ENCODE measurements at regions not wholly inside any gene's neighbourhood (a gene's known extent, or its start where the extent isn't known, plus 50 kb on each side); places are given as distances from the start of the nearest gene placed in this dataset.
"Not testable (repeated sequence)": the region's sequence is repeated elsewhere in the genome, so short reads cannot be mapped to it uniquely, and the experiment has no call there.

DNA sequence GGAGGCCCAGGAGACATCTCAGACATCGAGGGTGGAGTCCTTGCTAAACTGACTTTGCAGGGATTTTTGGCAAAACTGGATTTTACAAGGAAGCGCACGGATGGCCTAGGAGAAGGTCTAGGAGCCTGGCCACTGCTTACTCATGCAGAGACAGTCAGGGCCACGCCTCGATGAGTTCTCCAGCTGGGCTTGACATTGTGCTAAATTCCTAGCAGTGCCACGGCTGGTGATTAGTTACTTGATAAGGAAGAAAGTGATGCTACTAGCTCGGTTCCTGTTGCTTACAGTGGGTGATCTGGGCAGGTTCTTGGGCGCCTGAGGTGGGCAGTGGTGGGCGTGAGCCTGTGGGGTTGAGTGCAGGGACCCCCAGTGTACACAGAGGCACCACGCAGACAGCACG lies 143.4 kb downstream of the SOX1 start:
- in situ Hi-C loops (cut with MboI; ENCODE audit: low pct_unique_long_range_greater_than_20kb, low sequenced_read_pairs), result no loop called here
- no peak for DNase-seq

DNA sequence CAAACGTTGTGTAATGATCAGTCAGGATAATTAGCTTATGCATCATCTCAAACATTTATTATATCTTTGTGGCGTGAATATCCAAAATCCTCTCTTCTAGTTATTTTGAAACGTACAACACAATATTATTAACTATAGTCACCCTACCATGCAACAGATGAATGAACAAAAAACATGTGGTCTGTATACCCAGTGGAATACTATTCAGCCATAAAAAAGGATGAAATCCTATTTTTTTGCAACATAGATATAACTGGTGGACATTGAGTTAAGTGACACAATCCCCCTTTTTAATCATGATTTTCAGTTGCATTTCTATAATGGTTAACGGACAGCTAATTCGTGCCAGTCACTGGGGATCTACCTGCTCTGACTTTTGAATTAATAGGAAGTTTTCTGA lies 145.6 kb downstream of the SOX1 start:
- DNase-seq, result no peak
- in situ Hi-C loops (cut with MboI; ENCODE audit: low pct_unique_long_range_greater_than_20kb, low sequenced_read_pairs), result no loop called here

DNA sequence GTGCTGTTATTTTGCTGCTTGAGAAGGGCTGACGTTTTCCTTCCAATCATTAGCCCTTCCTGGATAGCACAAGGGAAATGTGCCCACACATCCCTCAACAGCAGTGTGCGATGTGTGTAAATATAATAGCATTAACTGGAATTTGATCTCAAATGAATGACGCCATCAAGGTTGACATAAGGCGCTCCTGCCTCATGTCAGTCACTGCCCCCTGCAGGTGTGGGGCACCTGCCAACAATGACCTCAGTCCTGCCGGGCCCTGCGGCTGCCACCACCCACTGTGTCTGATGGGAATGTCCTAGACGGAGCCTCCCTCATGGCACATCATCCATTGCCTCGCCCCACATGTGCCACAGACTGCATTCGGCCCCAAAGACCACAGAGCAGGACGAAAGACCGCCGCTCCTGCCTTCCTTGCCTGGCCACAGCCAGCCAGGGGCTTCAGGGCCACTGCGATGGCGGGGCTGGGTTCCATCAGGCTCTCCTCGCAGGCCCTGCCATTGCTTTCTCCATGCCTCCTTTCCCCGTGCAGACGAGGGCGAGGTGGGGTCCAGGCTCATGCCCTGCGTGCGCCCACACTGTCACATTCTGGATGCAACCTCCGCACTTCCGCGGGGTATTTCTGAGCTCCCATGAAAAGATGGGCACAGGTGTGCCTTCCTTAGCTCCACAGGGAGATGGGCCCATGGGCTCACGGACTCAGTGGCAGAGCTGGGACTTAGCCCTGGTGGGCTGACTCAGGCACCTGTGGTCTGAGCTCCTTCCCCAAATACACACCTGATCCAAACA lies 146.7 kb downstream of the SOX1 start:
- in situ Hi-C loops (cut with MboI; ENCODE audit: low pct_unique_long_range_greater_than_20kb, low sequenced_read_pairs), result no loop called here
- no peak for DNase-seq

DNA sequence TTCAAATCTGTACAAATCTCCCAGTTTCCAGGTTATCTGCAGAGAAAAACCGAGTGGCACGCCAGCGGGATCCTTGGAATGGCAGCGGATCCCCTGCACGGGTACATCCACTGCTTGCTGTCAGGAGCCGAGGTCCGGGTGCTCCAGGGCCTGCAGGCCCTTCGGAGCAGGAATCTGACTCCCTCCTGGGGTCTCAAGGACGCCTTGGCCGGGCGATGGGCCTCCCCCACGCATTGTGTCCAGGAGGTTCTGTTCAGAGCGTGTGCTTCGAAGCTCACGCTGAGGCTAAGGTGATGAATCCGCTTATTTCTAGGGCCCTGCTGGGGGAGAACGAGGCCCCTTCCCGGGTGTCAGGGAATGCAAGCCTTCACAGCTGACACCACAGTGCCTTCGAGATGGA lies 148.9 kb downstream of the SOX1 start:
- in situ Hi-C loops (cut with MboI; ENCODE audit: low pct_unique_long_range_greater_than_20kb, low sequenced_read_pairs), result no loop called here
- no peak for DNase-seq

DNA sequence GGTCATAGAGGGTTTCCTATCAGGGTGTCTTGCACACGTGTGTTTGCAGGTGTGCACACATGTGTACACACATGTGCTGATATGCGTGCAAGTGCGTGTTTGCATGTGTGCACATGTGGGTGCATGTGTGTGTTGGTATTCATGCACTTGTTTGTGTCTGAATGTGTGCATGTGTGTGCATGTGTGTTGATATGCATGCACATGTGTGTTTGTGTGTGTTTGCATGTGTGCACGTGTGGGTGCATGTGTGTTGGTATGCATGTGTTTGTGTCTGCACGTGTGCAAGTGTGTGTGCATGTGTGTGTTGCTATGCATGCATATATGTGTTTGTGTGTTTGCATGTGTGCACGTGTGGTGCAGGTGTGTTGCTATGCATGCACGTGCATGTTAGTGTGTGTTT lies 150.5 kb downstream of the SOX1 start:
- in situ Hi-C loops (cut with MboI; ENCODE audit: low pct_unique_long_range_greater_than_20kb, low sequenced_read_pairs), result no loop called here
- DNase-seq, result no peak

DNA sequence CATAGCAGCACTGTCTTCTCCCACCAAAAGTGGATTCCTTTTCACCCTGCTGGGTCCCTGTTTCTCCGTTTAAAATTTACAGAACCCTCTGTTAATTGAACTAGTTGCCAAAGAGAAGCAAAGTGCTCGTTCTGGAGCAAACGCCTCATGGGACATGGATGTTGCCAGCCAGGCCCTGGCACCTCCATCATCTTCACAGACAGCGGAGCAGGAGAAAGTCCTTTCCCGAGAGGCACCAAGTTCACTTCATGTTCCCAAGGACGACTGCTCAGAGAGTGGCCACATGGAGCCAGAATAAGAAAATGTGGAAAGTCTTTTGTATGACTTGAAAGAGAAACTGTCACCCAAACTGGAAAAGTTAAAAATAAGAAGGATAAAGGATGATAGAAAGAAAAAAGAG lies 151.5 kb downstream of the SOX1 start:
- DNase-seq, result no peak
- in situ Hi-C loops (cut with MboI; ENCODE audit: low pct_unique_long_range_greater_than_20kb, low sequenced_read_pairs), result no loop called here

DNA sequence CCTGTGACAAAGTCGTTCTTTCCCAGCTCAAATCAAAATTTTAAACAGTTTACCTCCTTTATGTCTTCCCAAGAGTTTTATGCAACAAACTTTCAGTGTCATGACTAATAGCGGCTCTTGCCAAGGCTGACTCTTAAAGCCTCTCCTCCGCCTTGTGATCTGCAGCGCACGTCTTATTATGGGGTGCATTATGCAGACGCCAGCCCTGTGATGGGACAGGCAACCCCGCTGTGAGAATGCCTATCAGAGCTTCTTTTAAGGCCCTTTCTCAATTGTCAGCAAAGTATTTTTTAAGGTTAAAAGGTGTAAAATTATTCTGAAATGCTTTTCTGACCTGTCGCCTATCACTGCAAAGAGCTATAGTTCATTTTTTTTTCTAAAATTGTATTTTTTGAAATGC lies 152.8 kb downstream of the SOX1 start:
- in situ Hi-C loops (cut with MboI; ENCODE audit: low pct_unique_long_range_greater_than_20kb, low sequenced_read_pairs), result no loop called here
- no peak for DNase-seq

DNA sequence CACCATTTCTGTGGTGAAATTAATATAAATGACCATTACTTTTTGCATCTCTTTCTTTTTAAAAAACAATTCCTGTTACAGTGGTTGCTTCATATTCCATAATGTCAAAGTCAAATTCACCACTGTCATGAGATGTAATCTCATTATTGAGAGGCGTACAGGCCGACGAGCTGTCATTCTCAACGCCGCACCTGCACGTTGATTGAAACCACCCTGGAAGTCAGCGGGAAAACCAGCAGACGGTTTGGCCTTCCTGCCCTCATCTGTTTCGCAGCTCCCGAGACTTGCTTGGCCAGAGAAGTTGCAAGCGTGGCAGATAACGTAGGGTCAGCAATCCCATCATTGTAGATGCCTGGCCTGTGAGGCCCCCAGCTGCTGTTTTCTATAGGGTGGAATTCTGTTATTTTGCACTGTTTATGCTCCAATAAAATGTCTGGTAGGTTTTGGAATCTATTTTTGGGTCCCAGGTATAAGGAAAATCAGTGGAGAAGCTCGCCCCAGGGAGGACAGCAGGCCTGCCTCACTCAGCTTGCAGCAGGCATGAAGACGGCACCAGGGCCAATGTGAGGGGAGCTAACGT lies 153.4 kb downstream of the SOX1 start:
- no peak for DNase-seq
- in situ Hi-C loops (cut with MboI; ENCODE audit: low pct_unique_long_range_greater_than_20kb, low sequenced_read_pairs), result no loop called here

DNA sequence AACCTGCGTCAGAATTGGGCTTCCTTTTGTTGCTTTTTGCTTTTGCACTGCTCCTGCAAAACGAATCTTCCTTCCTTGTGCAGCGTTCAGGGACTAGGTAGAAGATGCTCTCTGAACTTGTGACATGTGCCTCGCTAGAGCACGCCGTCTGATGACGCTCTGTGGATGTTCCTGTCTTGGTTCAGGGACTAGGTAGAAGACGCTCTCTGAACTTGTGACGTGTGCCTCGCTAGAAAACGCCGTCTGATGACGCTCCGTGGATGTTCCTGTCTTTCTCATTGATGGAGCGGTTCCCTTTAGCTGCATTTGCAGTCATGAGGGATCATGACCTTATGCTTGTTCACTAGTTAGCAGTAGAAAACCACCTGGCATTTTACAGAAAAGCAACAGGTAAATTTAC lies 154.0 kb downstream of the SOX1 start:
- no peak for DNase-seq
- in situ Hi-C loops (cut with MboI; ENCODE audit: low pct_unique_long_range_greater_than_20kb, low sequenced_read_pairs), result no loop called here

DNA sequence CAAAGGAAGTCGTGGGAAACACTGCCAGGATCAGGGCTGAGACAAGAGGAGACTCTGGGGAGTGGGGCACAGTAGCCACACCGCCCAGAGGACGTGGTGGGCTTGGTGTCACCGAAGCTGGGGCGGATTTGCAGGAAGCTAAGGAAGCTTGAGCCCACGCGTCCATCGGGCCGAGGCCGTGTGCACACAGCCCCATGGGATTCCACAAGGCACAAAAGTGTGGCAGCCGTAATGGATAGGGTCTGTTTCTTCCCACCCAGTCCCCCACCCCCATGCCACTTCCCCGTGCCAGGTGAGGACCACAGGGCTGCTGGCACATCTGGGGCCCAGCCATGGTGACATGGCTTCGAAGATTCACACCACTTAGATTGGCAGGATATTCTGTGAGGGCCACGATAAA lies 153.2 kb upstream of the SPACA7 start:
- no peak for DNase-seq
- in situ Hi-C loops (cut with MboI; ENCODE audit: low pct_unique_long_range_greater_than_20kb, low sequenced_read_pairs), result no loop called here

DNA sequence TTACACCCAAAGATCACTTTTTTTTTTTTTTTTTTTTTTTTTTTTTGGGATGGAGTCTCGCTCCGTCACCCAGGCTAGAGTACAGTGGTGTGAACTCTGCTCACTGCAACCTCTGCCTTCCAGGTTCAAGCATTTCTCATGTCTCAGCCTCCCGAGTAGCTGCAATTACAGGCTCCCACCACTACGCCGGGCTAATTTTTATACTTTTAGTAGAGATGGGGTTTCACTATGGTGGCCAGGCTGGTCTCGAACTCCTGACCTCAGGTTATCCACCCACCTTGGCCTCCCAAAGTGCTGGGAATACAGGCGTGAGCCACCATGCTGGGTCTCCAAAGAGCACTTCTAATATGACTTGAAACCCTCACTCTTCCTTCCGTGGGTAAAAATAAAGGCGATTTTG lies 152.2 kb upstream of the SPACA7 start:
- DNase-seq, result not testable (repeated sequence)

DNA sequence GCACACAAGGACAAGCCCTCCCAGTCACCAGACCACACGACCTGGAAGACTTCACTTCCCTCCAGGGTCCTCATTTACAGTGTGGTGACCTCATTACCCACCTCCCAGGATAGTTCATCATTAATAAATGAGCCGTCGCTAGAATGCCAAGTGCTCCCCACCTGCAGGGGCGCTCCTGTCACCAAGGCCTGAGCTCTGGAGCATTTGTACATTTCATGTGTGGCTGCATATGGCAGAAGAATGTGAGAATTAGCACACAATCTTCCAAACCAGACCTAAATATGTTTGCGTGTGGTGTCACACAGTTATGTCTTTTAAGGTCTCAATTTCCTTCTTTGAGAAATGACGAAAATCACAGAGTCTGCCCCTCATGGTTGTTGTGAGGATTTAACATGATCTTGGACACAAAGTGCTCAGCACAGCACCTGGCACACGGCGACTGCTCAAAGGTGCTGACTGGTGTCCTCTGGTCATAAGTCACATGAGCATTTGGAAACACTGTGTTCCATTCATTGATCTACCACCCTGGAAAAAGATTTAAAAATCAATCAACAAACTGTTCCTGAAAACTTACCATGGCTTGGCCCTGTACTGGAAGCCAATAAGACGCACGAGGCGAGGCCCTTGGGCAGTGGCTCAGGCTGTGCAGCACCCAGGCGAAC lies 150.6 kb upstream of the SPACA7 start:
- in situ Hi-C loops (cut with MboI; ENCODE audit: low pct_unique_long_range_greater_than_20kb, low sequenced_read_pairs), result no loop called here
- DNase-seq, result no peak

More for the DNA sequence above, 152.2 kb upstream of the SPACA7 start:
- in situ Hi-C loops (cut with MboI; ENCODE audit: low pct_unique_long_range_greater_than_20kb, low sequenced_read_pairs), result not testable (repeated sequence)

DNA sequence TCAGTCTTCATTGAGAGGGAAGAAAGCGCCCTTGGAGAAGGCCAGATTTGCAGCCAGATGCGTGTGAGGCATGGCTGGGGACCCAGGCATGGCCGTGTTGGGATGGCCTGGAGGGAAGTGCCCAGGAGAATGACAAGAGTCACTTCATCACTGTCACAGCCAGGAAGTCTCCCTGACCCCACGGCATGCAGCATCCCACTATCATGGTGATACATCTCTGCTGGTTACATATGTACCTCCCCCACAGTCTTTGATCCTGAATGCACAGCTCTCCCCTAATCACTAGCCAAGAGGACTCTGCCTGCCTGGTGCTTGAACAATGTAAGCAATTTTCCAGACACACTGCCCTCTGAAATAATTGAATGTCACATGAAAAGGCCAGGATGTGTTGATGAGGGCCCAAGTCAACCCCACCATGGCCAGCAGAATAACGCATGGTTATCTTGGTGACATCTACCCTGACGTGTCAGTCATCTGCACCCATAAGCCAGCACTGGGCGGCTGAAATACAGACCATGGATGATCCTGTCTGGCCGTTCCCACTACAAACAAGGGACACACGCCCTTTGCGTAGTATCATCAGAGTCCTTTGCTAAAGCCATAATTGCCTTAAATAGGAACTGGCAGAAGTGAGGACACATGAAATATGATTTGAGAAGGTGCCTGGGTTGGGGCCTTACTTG lies 149.7 kb upstream of the SPACA7 start:
- in situ Hi-C loops (cut with MboI; ENCODE audit: low pct_unique_long_range_greater_than_20kb, low sequenced_read_pairs), result no loop called here
- DNase-seq, result no peak

DNA sequence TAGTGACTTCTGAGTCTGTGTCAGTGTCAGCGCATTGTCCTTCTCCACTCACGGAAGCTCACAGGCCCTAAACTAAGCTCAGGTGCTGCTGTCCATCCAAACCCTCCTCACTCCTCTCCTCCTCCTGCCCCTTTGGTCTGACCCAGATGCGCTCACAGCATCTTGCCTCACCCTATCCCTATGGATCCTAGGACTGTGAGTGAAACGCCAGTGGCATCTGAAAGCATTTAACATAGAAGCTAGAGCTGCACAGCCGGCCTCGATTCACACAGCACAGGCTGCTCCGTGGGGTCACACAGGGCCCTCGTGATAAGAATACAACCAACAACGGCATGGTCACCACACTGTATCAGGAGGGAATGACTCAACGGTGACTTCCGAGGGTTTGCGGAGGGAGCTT lies 149.1 kb upstream of the SPACA7 start:
- in situ Hi-C loops (cut with MboI; ENCODE audit: low pct_unique_long_range_greater_than_20kb, low sequenced_read_pairs), result no loop called here
- DNase-seq, result no peak

DNA sequence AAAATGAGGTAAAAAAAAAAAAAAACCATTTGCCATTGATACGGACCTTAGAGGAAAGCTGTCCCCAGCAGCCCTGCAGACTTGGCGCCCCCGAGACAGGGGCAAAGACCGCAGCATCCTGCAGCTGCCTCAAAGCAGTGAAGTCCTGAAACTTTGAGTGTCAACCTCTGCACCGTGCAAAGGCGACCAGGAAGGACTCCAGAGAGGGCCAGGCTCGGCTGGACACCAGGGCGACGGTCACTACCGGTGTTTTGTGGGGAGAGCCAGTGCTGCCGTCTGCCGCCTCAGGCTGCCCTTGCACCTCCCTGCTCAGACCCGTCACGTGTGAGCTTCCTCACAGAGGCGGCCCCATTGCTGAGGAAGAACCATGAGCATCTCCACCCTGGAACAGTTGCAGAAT lies 146.7 kb upstream of the SPACA7 start:
- DNase-seq, result no peak
- in situ Hi-C loops (cut with MboI; ENCODE audit: low pct_unique_long_range_greater_than_20kb, low sequenced_read_pairs), result no loop called here

DNA sequence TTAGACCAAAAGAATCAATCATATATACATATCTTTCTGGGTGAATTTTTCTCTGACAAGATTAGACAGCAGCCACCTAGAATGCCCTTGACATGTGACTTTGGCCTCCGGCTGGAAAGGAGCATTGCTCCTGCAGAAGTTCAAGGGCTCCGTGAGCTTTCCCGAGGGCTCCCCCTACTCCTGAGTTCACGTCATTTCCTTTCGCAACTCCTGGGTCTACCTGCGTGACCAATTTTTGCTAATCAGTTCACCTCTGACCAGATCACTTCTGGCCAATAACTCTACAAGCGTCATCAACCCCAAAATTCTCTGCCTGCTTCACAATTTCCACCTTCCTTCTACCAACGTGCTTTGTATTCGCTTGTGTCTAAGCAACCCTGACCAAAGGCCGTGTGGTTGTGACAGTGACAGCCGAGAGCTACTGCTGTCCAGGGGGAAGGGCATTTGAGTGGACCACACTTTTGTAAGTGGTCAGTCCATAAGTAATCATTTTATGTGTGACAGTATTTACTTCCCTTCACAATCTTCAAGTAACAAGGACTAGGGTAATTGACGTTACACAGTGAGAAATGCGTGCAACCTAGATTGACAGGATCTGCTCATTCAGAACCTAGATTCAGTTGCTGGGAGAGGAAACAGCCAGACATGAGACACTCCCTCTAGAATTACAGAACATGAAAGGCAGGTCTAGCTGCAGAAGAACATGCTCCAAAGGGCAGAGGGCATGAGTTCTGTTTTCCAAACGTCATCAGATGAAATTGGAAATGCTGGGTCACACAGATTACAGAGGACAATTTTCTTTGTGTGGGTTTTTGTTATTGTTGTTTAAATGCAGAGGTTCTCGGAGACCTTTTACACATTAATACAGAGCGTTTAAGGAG lies 145.9 kb upstream of the SPACA7 start:
- in situ Hi-C loops (cut with MboI; ENCODE audit: low pct_unique_long_range_greater_than_20kb, low sequenced_read_pairs), result no loop called here

DNA sequence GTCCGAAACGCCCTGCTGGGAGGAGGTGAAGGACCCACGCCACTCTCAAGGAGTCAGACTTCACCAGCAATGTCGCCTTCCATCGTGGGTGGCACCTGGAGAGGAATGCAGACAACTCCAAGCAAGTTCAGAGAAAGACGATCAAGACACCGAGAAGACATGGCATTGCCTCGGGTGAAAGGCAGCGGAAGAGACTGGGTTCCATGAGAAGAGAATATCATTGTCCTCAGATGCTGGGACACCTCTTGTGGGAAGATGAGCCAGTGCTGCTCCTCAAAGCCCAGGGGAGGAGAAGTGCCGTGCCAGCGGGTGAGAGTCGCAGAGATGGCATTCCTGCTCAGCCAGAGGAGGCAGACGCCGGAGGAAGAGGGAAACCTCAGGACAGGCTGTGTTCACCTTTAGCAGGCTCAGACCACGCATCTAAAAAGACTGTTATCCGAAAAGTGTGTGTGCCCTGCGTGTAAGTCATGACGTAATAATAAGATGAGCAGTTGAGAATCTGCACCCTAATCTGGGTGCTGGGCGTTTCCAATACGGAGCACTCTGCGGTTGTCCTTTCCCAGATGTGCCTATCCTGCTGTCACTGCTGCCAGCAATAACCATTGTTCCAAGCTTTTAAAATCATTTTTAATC lies 144.6 kb upstream of the SPACA7 start:
- in situ Hi-C loops (cut with MboI; ENCODE audit: low pct_unique_long_range_greater_than_20kb, low sequenced_read_pairs), result no loop called here
- DNase-seq, result no peak

More for the DNA sequence above, 145.9 kb upstream of the SPACA7 start:
- DNase-seq, result no peak

DNA sequence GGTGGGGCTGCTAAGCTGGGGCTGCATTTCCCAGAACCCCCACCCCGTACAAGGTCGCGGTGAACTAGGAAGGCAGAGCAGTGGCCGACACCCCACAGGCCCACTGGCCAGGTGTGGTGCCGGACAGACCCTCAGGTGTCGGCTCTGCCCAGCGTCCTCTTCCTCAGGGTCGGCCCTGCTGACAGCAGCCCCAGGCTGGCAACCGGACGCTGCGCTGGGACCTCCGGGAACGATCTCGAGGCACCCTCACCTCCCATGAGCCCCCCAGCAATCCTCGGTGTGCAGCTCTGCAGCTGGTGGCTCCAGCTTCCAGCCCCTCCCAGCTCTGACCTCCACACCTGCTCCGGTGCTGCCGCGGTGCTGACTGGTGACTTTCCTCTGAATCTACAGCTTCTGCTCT lies 142.9 kb upstream of the SPACA7 start:
- no peak for DNase-seq
- in situ Hi-C loops (cut with MboI; ENCODE audit: low pct_unique_long_range_greater_than_20kb, low sequenced_read_pairs), result no loop called here

DNA sequence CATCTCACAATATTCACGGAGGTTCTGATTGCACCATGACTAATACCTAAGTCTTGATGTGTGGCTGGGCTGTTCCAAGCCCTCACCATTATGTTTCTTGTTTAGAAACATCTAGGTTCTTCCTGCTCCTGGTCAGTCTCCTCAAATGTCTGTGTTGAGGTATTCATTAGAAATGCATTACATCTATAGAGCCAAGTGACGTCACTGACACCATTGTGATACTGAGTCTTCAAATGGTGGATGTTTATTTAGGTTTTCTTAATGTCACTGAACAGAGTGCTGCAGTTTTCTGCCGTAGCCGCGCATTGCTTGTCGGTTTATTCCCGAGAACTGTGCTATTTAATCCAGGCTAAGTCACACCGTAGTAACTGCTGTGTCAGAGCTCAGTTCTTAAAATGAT lies 142.4 kb upstream of the SPACA7 start:
- in situ Hi-C loops (cut with MboI; ENCODE audit: low pct_unique_long_range_greater_than_20kb, low sequenced_read_pairs), result no loop called here
- no peak for DNase-seq
